H1 (cell line): ENCODE measurements at regions not wholly inside any gene's neighbourhood (a gene's known extent, or its start where the extent isn't known, plus 50 kb on each side); places are given as distances from the start of the nearest gene placed in this dataset.

Source experiments
- CREB1 ChIP-seq: IDR thresholded peaks from 2 replicates; pipeline ENCODE4 v1.6.1; 2012; ENCODE audit warnings: inconsistent platforms
- CTCF ChIP-seq, 3 experiments: IDR thresholded peaks; 1 replicate in 2 of 3; 2 replicates in 1 of 3; pipeline versions ENCODE4 v1.5.1 to v1.6.1; 2011; ENCODE audit warnings: low read length in 3 of 3, mild to moderate bottlenecking in 3 of 3, inconsistent platforms in 2 of 3, low read depth in 1 of 3, moderate library complexity in 1 of 3; ENCODE audit not compliant: insufficient read depth in 1 of 3; ENCODE audit errors: control extremely low read depth in 1 of 3
- EP300 ChIP-seq, 2 experiments: IDR thresholded peaks; 1 replicate in 1 of 2; 2 replicates in 1 of 2; pipeline ENCODE4 v1.6.1; 2011 to 2012; ENCODE audit warnings: low read depth in 2 of 2, low read length in 2 of 2, mild to moderate bottlenecking in 2 of 2, borderline replicate concordance in 1 of 2, inconsistent platforms in 1 of 2, moderate library complexity in 1 of 2
- POLR2A ChIP-seq, 2 experiments: IDR thresholded peaks; 1 replicate in 1 of 2; 2 replicates in 1 of 2; pipeline ENCODE4 v1.6.1; 2011; ENCODE audit warnings: low read depth in 2 of 2, low read length in 2 of 2, mild to moderate bottlenecking in 2 of 2; ENCODE audit errors: control extremely low read depth in 1 of 2
- RAD21 ChIP-seq, 2 experiments: IDR thresholded peaks in 1 of 2; conservative IDR thresholded peaks in 1 of 2; 2 replicates each; pipeline ENCODE4 v1.6.1; 2011; ENCODE audit warnings: low read depth in 2 of 2, low read length in 2 of 2, improper control_type of control experiment in 1 of 2, inconsistent platforms in 1 of 2, mild to moderate bottlenecking in 1 of 2, moderate library complexity in 1 of 2
- SUZ12 ChIP-seq: fragments of 200-600 bp; sonication (generic); IDR thresholded peaks from 2 replicates; pipeline ENCODE4 v1.6.1; 2012; ENCODE audit warnings: mild to moderate bottlenecking, inconsistent platforms, low read length, moderate library complexity, mixed read lengths

GRCh38 chr6:168875811-168876576 is 377.7 kb downstream of the THBS2 start:
- TF ChIP-seq EP300 (IDR thresholded peaks at IDR 0.05; ENCODE audit: borderline replicate concordance in 1 of 2, low read depth in 2 of 2, low read length in 2 of 2) (no peak), SUZ12 (no peak), CREB1 (no peak), CTCF (IDR thresholded peaks at IDR 0.05; ENCODE audit: control extremely low read depth in 1 of 3, insufficient read depth in 1 of 3, low read depth in 1 of 3, low read length in 3 of 3) (no peak), POLR2A (IDR thresholded peaks at IDR 0.05; ENCODE audit: control extremely low read depth in 1 of 2, low read depth in 2 of 2, low read length in 2 of 2) (no peak), RAD21 (IDR thresholded peaks at IDR 0.05 in 1 of 2, conservative IDR thresholded peaks at IDR 0.05 in 1 of 2; ENCODE audit: low read depth in 2 of 2, low read length in 2 of 2) (no peak)
